ENCODE measurements at regions not wholly inside any gene's neighbourhood (a gene's known extent, or its start where the extent isn't known, plus 50 kb on each side); places are given as distances from the start of the nearest gene placed in this dataset.
A peak's percentile ranks its signal among the peaks of the same experiment; 100 is the strongest.
"Not testable (repeated sequence)": the region's sequence is repeated elsewhere in the genome, so short reads cannot be mapped to it uniquely, and the experiment has no call there.

GRCh38 chr14:59055006-59055405, 133.5 kb upstream of the DAAM1 start:
- no peak overlapping the region for H3K27ac Mint-ChIP-seq (ENCODE audit: unreplicated experiment)
- H3K4me3 Mint-ChIP-seq (ENCODE audit: unreplicated experiment), result no peak overlapping the region
- intact Hi-C loops (cut with micrococcal nuclease; ENCODE audit: unreplicated experiment), result loop anchor here (1.0 kb wide), 1 partner anchor 27 kb away; no protein-coding TSS in a partner anchor
- H3K9me3 Mint-ChIP-seq (ENCODE audit: unreplicated experiment), result peaks cover 7% of the 10 kb centered on the region
- peaks cover 9% of the 10 kb centered on the region for H3K4me1 Mint-ChIP-seq (ENCODE audit: low read depth, unreplicated experiment)
- Histone ChIP-seq H3K9me3 (peaks cover 9% of the 10 kb centered on the region; the same call in 1 of the 2 replicates), H3K36me3 (ENCODE audit: control insufficient read depth, insufficient read depth, low read length) (no peaks in the 10 kb centered on the region), H3K4me3 (ENCODE audit: low read depth, low read length) (no peak overlapping the region), H3K4me1 (peaks cover 4% of the 10 kb centered on the region), H3K27me3 (replicated peaks; ENCODE audit: control insufficient read depth, insufficient read depth, low read length) (no peaks in the 10 kb centered on the region; the same call in 1 of the 2 replicates)
- TF ChIP-seq, protein P1, sequence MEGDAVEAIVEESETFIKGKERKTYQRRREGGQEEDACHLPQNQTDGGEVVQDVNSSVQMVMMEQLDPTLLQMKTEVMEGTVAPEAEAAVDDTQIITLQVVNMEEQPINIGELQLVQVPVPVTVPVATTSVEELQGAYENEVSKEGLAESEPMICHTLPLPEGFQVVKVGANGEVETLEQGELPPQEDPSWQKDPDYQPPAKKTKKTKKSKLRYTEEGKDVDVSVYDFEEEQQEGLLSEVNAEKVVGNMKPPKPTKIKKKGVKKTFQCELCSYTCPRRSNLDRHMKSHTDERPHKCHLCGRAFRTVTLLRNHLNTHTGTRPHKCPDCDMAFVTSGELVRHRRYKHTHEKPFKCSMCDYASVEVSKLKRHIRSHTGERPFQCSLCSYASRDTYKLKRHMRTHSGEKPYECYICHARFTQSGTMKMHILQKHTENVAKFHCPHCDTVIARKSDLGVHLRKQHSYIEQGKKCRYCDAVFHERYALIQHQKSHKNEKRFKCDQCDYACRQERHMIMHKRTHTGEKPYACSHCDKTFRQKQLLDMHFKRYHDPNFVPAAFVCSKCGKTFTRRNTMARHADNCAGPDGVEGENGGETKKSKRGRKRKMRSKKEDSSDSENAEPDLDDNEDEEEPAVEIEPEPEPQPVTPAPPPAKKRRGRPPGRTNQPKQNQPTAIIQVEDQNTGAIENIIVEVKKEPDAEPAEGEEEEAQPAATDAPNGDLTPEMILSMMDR (IDR thresholded peaks at IDR 0.05; ENCODE audit: insufficient read depth in 1 of 2, low read depth in 1 of 2, low read length in 1 of 2, severe bottlenecking in 1 of 2, unreplicated experiment in 1 of 2), result no peak
- no peak for DNase-seq
- H3K27me3 Mint-ChIP-seq (ENCODE audit: insufficient read depth, unreplicated experiment), result no peaks in the 10 kb centered on the region
- ChIA-PET CTCF (interaction anchor here (1.0 to 1.3 kb wide), 2 partner anchors 27 to 554 kb away, joined by 5 to 9 read pairs; no protein-coding TSS in a partner anchor), POLR2A (no interaction called here)
- BruUV-seq (replicated peaks), result no TSS peak
- H3K36me3 Mint-ChIP-seq (ENCODE audit: insufficient read depth, unreplicated experiment), result no peaks in the 10 kb centered on the region

DNA sequence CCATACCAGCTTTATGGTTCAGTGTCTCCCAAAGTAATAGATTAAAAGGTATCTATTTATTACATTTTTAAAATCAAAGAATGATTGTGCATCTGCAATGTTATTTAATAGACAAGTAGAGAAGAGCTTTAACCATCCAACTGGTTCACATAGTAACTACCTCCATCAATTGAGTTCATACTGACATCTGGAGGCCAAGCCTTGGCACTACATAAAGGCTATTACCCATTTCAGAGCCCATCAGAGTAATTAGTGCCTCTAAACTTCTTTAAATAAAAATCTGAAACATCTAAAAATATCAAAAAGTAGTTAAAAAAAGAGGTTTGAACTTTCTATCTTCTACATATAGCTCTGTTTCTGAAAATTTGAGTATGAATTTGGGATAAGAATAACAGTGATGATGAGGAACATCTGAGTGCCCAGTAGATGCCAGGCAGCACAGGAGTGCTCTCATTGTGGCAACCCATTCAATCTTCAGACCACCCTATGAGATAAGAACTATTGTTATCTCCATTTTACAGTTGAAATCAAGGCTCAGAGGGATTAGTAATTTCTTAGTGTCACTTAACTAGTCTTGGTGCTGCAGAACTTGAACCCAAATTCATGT, 132.9 kb upstream of the DAAM1 start:
- H3K27ac Mint-ChIP-seq (ENCODE audit: unreplicated experiment), result no peak overlapping the region
- H3K4me1 Mint-ChIP-seq (ENCODE audit: low read depth, unreplicated experiment), result peaks cover 9% of the 10 kb centered on the region
- no TSS peak for BruUV-seq (replicated peaks)
- Histone ChIP-seq H3K27me3 (replicated peaks; ENCODE audit: control insufficient read depth, insufficient read depth, low read length) (no peaks in the 10 kb centered on the region), H3K4me1 (peaks cover 4% of the 10 kb centered on the region), H3K36me3 (ENCODE audit: control insufficient read depth, insufficient read depth, low read length) (no peaks in the 10 kb centered on the region), H3K4me3 (ENCODE audit: low read depth, low read length) (no peak overlapping the region), H3K9me3 (peaks cover 9% of the 10 kb centered on the region; the same call in 1 of the 2 replicates)
- intact Hi-C loops (cut with micrococcal nuclease; ENCODE audit: unreplicated experiment), result loop anchor here (1.0 kb wide), 1 partner anchor 27 kb away; no protein-coding TSS in a partner anchor
- CTCF ChIA-PET, result interaction anchor here (1.0 to 1.3 kb wide), 2 partner anchors 27 to 554 kb away, joined by 5 to 9 read pairs; no protein-coding TSS in a partner anchor
- H3K9me3 Mint-ChIP-seq (ENCODE audit: unreplicated experiment), result peaks cover 10% of the 10 kb centered on the region
- H3K36me3 Mint-ChIP-seq (ENCODE audit: insufficient read depth, unreplicated experiment), result no peaks in the 10 kb centered on the region
- DNase-seq, result peak in 1 of 2 experiments; percentile 37
- TF ChIP-seq, protein P1 (IDR thresholded peaks at IDR 0.05; ENCODE audit: insufficient read depth in 1 of 2, low read depth in 1 of 2, low read length in 1 of 2, severe bottlenecking in 1 of 2, unreplicated experiment in 1 of 2), result peak; percentile 59 to 68
- H3K4me3 Mint-ChIP-seq (ENCODE audit: unreplicated experiment), result no peak overlapping the region
- POLR2A ChIA-PET, result no interaction called here
- H3K27me3 Mint-ChIP-seq (ENCODE audit: insufficient read depth, unreplicated experiment), result no peaks in the 10 kb centered on the region

- H3K36me3 ChIP-seq (ENCODE audit: control insufficient read depth, insufficient read depth, low read length), result no peaks in the 10 kb centered on the region
- BruUV-seq (replicated peaks), result no TSS peak
- H3K4me3 Mint-ChIP-seq (ENCODE audit: unreplicated experiment), result no peak overlapping the region
- H3K9me3 Mint-ChIP-seq (ENCODE audit: unreplicated experiment), result peaks cover 20% of the 10 kb centered on the region
- peaks cover 4% of the 10 kb centered on the region for H3K4me1 ChIP-seq
- intact Hi-C loops (cut with micrococcal nuclease; ENCODE audit: unreplicated experiment), result no loop called here
- H3K36me3 Mint-ChIP-seq (ENCODE audit: insufficient read depth, unreplicated experiment), result no peaks in the 10 kb centered on the region
- POLR2A ChIA-PET, result no interaction called here
- DNase-seq, result no peak
- no peak overlapping the region for H3K4me3 ChIP-seq (ENCODE audit: low read depth, low read length)
- no peaks in the 10 kb centered on the region for H3K27me3 Mint-ChIP-seq (ENCODE audit: insufficient read depth, unreplicated experiment)
- H3K4me1 Mint-ChIP-seq (ENCODE audit: low read depth, unreplicated experiment), result peaks cover 9% of the 10 kb centered on the region
- H3K9me3 ChIP-seq, result 0 out of 2 replicates have a peak, but pooled peaks cover 3% of the 10 kb centered on the region
- TF ChIP-seq, protein P1 (IDR thresholded peaks at IDR 0.05; ENCODE audit: insufficient read depth in 1 of 2, low read depth in 1 of 2, low read length in 1 of 2, severe bottlenecking in 1 of 2, unreplicated experiment in 1 of 2), result no peak
- H3K27ac Mint-ChIP-seq (ENCODE audit: unreplicated experiment), result no peak overlapping the region
- H3K27me3 ChIP-seq (replicated peaks; ENCODE audit: control insufficient read depth, insufficient read depth, low read length), result no peaks in the 10 kb centered on the region
- CTCF ChIA-PET, result no interaction called here
Measured at GRCh38 chr14:59057551-59057950, 130.9 kb upstream of the DAAM1 start.

GRCh38 chr14:59058776-59059175, 129.7 kb upstream of the DAAM1 start:
- BruUV-seq (replicated peaks); H3K4me3 ChIP-seq (ENCODE audit: low read depth, low read length); H3K36me3 Mint-ChIP-seq (ENCODE audit: insufficient read depth, unreplicated experiment); H3K27me3 Mint-ChIP-seq (ENCODE audit: insufficient read depth, unreplicated experiment); intact Hi-C loops (cut with micrococcal nuclease; ENCODE audit: unreplicated experiment); DNase-seq; H3K36me3 ChIP-seq (ENCODE audit: control insufficient read depth, insufficient read depth, low read length); POLR2A ChIA-PET; CTCF ChIA-PET; H3K4me3 Mint-ChIP-seq (ENCODE audit: unreplicated experiment); H3K4me1 ChIP-seq; H3K4me1 Mint-ChIP-seq (ENCODE audit: low read depth, unreplicated experiment); H3K27me3 ChIP-seq (replicated peaks; ENCODE audit: control insufficient read depth, insufficient read depth, low read length); H3K27ac Mint-ChIP-seq (ENCODE audit: unreplicated experiment): not testable (repeated sequence)
- 0 out of 2 replicates have a peak, but pooled peaks cover 15% of the 10 kb centered on the region for H3K9me3 ChIP-seq
- peaks cover 21% of the 10 kb centered on the region for H3K9me3 Mint-ChIP-seq (ENCODE audit: unreplicated experiment)
